Esophagus muscularis mucosa (tissue), 4 donors: ENCODE measurements at regions not wholly inside any gene's neighbourhood (a gene's known extent, or its start where the extent isn't known, plus 50 kb on each side); places are given as distances from the start of the nearest gene placed in this dataset.

Experiments used
- DNase-seq: peaks from one replicate; pipeline ENCODE4 v3.0.0-alpha.2; 2017; ENCODE audit errors: extremely low spot score
- H3K27ac ChIP-seq, 4 donors: fragments of 200-600 bp; sonication (generic); replicated peaks in 1 of 4; 1 replicate in 3 of 4; 2 replicates in 1 of 4; pipeline ENCODE4 v1.5.1; 2016 to 2019; ENCODE audit warnings: mild to moderate bottlenecking in 1 of 4
- H3K27me3 ChIP-seq, 4 donors: fragments of 200-600 bp; sonication (generic); one replicate each; pipeline versions ENCODE4 v1.5.1 to v1.6.0; 2016 to 2019
- H3K36me3 ChIP-seq, 4 donors: fragments of 200-600 bp; sonication (generic); one replicate each; pipeline ENCODE4 v1.5.1; 2016 to 2019
- H3K4me1 ChIP-seq, 4 donors: fragments of 200-600 bp; sonication (generic); one replicate each; pipeline ENCODE4 v1.5.1; 2016 to 2019
- H3K4me3 ChIP-seq, 4 donors: fragments of 200-600 bp; sonication (generic); 1 replicate in 2 of 4; 2 replicates in 2 of 4; pipeline ENCODE4 v1.5.1; 2016 to 2019; ENCODE audit warnings: mild to moderate bottlenecking in 4 of 4, moderate library complexity in 1 of 4
- H3K9me3 ChIP-seq, 4 donors: fragments of 200-600 bp; sonication (generic); 1 replicate in 3 of 4; 2 replicates in 1 of 4; pipeline ENCODE4 v1.5.1; 2016 to 2019
- CTCF ChIP-seq, 3 experiments: fragments of 200-600 bp in 2 of 3; fragments of 450-650 bp in 1 of 3; sonication (generic) in 2 of 3; IDR thresholded peaks; one replicate each; pipeline ENCODE4 v1.5.1; 2017 to 2019; ENCODE audit warnings: antibody characterized with exemption in 3 of 3, mild to moderate bottlenecking in 2 of 3, moderate library complexity in 1 of 3
- EP300 ChIP-seq: sonication (generic); formaldehyde crosslinking; IDR thresholded peaks from one replicate; pipeline ENCODE4 v1.6.1; 2017; ENCODE audit warnings: antibody characterized with exemption
- POLR2A ChIP-seq: fragments of 450-650 bp; IDR thresholded peaks from one replicate; pipeline ENCODE4 v1.6.1; 2017; ENCODE audit warnings: antibody characterized with exemption, moderate library complexity, mild to moderate bottlenecking, low read depth
- POLR2AphosphoS5 ChIP-seq, 2 donors: sonication (generic); formaldehyde crosslinking; IDR thresholded peaks; one replicate each; pipeline ENCODE4 v1.6.1; 2017; ENCODE audit warnings: antibody characterized with exemption in 2 of 2
- WGBS: methylation state at CpG from one replicate; pipeline ENCODE4 v1.1.5; 2018; 5-methylcytosine and 5-hydroxymethylcytosine counted together
- intact Hi-C: fragments of 100-400 bp; cut with DNase I; formaldehyde crosslinking; loops from one replicate; pipeline ENCODE4 v1.15.1; 2023

- Histone ChIP-seq H3K27ac (no peak overlapping the region), H3K4me3 (no peak overlapping the region), H3K36me3 (no peaks in the 10 kb centered on the region), H3K4me1 (no peaks in the 10 kb centered on the region), H3K9me3 (no peaks in the 10 kb centered on the region), H3K27me3 (no peaks in the 10 kb centered on the region)
- DNase-seq: no peak
- 92% methylated on average over 2 of the region's 2 CpGs for WGBS
- intact Hi-C loops: no loop called here
- no peak for TF ChIP-seq EP300
- TF ChIP-seq POLR2A: no peak
- TF ChIP-seq CTCF (IDR thresholded peaks at IDR 0.05): no peak
- no peak for TF ChIP-seq POLR2AphosphoS5 (IDR thresholded peaks at IDR 0.05)
These were observed 476.8 kb downstream of the C3orf38 start for GRCh38 chr3:88626456-88627120.

- H3K4me3 ChIP-seq: no peak overlapping the region
- no peaks in the 10 kb centered on the region for H3K9me3 ChIP-seq
- no peak overlapping the region for H3K27ac ChIP-seq
- H3K36me3 ChIP-seq: no peaks in the 10 kb centered on the region
- H3K4me1 ChIP-seq: no peaks in the 10 kb centered on the region
- 81% methylated on average over 4 of the region's 4 CpGs for WGBS
- intact Hi-C loops: no loop called here
- H3K27me3 ChIP-seq: no peaks in the 10 kb centered on the region
- no peak for DNase-seq
- TF ChIP-seq EP300 (no peak), POLR2AphosphoS5 (IDR thresholded peaks at IDR 0.05) (no peak), CTCF (IDR thresholded peaks at IDR 0.05) (no peak), POLR2A (no peak)
These were observed 478.5 kb upstream of the EPHA3 start for GRCh38 chr3:88628901-88629300.

GRCh38 chr3:88632226-88632625 lies 475.2 kb upstream of the EPHA3 start:
- 77% methylated on average over 2 of the region's 2 CpGs for WGBS
- Histone ChIP-seq H3K4me1 (no peaks in the 10 kb centered on the region), H3K27ac (no peak overlapping the region), H3K36me3 (no peaks in the 10 kb centered on the region), H3K4me3 (no peak overlapping the region), H3K27me3 (no peaks in the 10 kb centered on the region), H3K9me3 (peaks cover 0 to 10% (median 0%) of the 10 kb centered on the region in 4 donors)
- no peak for DNase-seq
- intact Hi-C loops: no loop called here
- TF ChIP-seq POLR2AphosphoS5 (IDR thresholded peaks at IDR 0.05) (no peak), CTCF (IDR thresholded peaks at IDR 0.05) (no peak), EP300 (no peak), POLR2A (no peak)

GRCh38 chr3:88640581-88640980 lies 466.8 kb upstream of the EPHA3 start:
- H3K9me3 ChIP-seq: peaks cover 0 to 10% (median 0%) of the 10 kb centered on the region in 4 donors
- H3K27me3 ChIP-seq: no peaks in the 10 kb centered on the region
- H3K27ac ChIP-seq: no peak overlapping the region
- H3K4me1 ChIP-seq: no peaks in the 10 kb centered on the region
- no peak overlapping the region for H3K4me3 ChIP-seq
- 52% methylated on average over 1 of the region's 1 CpG for WGBS
- no peaks in the 10 kb centered on the region for H3K36me3 ChIP-seq
- intact Hi-C loops: no loop called here
- TF ChIP-seq EP300 (no peak), POLR2A (no peak), POLR2AphosphoS5 (IDR thresholded peaks at IDR 0.05) (no peak), CTCF (IDR thresholded peaks at IDR 0.05) (no peak)
- no peak for DNase-seq

- no peak for DNase-seq
- no peak overlapping the region for H3K4me3 ChIP-seq
- no peaks in the 10 kb centered on the region for H3K27me3 ChIP-seq
- no peak overlapping the region for H3K27ac ChIP-seq
- intact Hi-C loops: no loop called here
- H3K9me3 ChIP-seq: peaks cover 0 to 7% (median 0%) of the 10 kb centered on the region in 4 donors
- WGBS: 87% methylated on average over 2 of the region's 2 CpGs
- TF ChIP-seq CTCF (IDR thresholded peaks at IDR 0.05) (no peak), POLR2A (no peak), POLR2AphosphoS5 (IDR thresholded peaks at IDR 0.05) (no peak), EP300 (no peak)
- no peaks in the 10 kb centered on the region for H3K4me1 ChIP-seq
- no peaks in the 10 kb centered on the region for H3K36me3 ChIP-seq
These were observed 466.3 kb upstream of the EPHA3 start for GRCh38 chr3:88641033-88641604.
